GM21515 (cell line): ENCODE measurements at regions not wholly inside any gene's neighbourhood (a gene's known extent, or its start where the extent isn't known, plus 50 kb on each side); places are given as distances from the start of the nearest gene placed in this dataset.
"Not testable (repeated sequence)": the region's sequence is repeated elsewhere in the genome, so short reads cannot be mapped to it uniquely, and the experiment has no call there.

Experiments
- ATAC-seq: cut with Tn5 transposase; IDR thresholded peaks from one replicate; pipeline ENCODE4 v1.9.1; 2021; ENCODE audit not compliant: unreplicated experiment

GRCh38 chr4:27350161-27350560 lies 489.5 kb downstream of the STIM2 start:
- no peak for ATAC-seq

- no peak for ATAC-seq
These were observed 496.6 kb downstream of the STIM2 start for GRCh38 chr4:27357283-27357682.

- ATAC-seq = no peak
These were observed 497.6 kb downstream of the STIM2 start for GRCh38 chr4:27358269-27358668.

- ATAC-seq = no peak
These were observed 499.5 kb downstream of the STIM2 start for GRCh38 chr4:27360131-27360530.

- no peak for ATAC-seq
These were observed 500.2 kb downstream of the STIM2 start for GRCh38 chr4:27360790-27361267.

GRCh38 chr4:27364509-27364908 lies 503.9 kb downstream of the STIM2 start:
- no peak for ATAC-seq

- ATAC-seq = no peak
These were observed 505.6 kb downstream of the STIM2 start for GRCh38 chr4:27366104-27366823.

- ATAC-seq = no peak
These were observed 508.1 kb downstream of the STIM2 start for GRCh38 chr4:27368781-27369180.

GRCh38 chr4:27381815-27382214 lies 521.2 kb downstream of the STIM2 start:
- ATAC-seq = no peak

- ATAC-seq = no peak
These were observed 527.1 kb downstream of the STIM2 start for GRCh38 chr4:27387711-27388110.

GRCh38 chr4:27397886-27398285 lies 537.2 kb downstream of the STIM2 start:
- no peak for ATAC-seq

- ATAC-seq = no peak
These were observed 538.1 kb downstream of the STIM2 start for GRCh38 chr4:27398631-27399310.

- no peak for ATAC-seq
These were observed 547.0 kb downstream of the STIM2 start for GRCh38 chr4:27407616-27408015.

GRCh38 chr4:27412613-27413012 lies 552.0 kb downstream of the STIM2 start:
- ATAC-seq = no peak

- ATAC-seq = no peak
These were observed 554.5 kb downstream of the STIM2 start for GRCh38 chr4:27414887-27415731.

- no peak for ATAC-seq
These were observed 568.0 kb downstream of the STIM2 start for GRCh38 chr4:27428661-27429060.

- ATAC-seq = no peak
These were observed 568.8 kb downstream of the STIM2 start for GRCh38 chr4:27429364-27429871.

GRCh38 chr4:27442146-27442545 lies 581.5 kb downstream of the STIM2 start:
- no peak for ATAC-seq

- not testable (repeated sequence) for ATAC-seq
These were observed 582.0 kb downstream of the STIM2 start for GRCh38 chr4:27442661-27443060.

- no peak for ATAC-seq
These were observed 603.2 kb downstream of the STIM2 start for GRCh38 chr4:27463816-27464215.

GRCh38 chr4:27467351-27467750 lies 606.7 kb downstream of the STIM2 start:
- ATAC-seq = no peak
